Epithelial cell of prostate (primary cell): ENCODE measurements at regions not wholly inside any gene's neighbourhood (a gene's known extent, or its start where the extent isn't known, plus 50 kb on each side); places are given as distances from the start of the nearest gene placed in this dataset.

ENCODE experiments used
- DNase-seq: peaks from one replicate; pipeline ENCODE4 v3.0.0-alpha.2; 2011; ENCODE audit warnings: low read depth, low spot score
- H3K27ac ChIP-seq: fragments of 450-650 bp; 2 replicates; pipeline ENCODE4 v1.5.1; 2017; ENCODE audit warnings: mild to moderate bottlenecking

GRCh38 chr1:29826646-29827045 is 590.3 kb downstream of the PTPRU start:
- DNase-seq: no peak
- no peak overlapping the region for H3K27ac ChIP-seq

- DNase-seq: no peak
- no peak overlapping the region for H3K27ac ChIP-seq
Measured at GRCh38 chr1:29825941-29826415, 589.7 kb downstream of the PTPRU start.

- DNase-seq: no peak
- no peak overlapping the region for H3K27ac ChIP-seq
Measured at GRCh38 chr1:29825274-29825940, 589.1 kb downstream of the PTPRU start.

GRCh38 chr1:29824511-29825273 is 588.4 kb downstream of the PTPRU start:
- DNase-seq: no peak
- no peak overlapping the region for H3K27ac ChIP-seq

- DNase-seq: no peak
- H3K27ac ChIP-seq: no peak overlapping the region
Measured at GRCh38 chr1:29824025-29824424, 587.7 kb downstream of the PTPRU start.

GRCh38 chr1:29823561-29823960 is 587.2 kb downstream of the PTPRU start:
- no peak overlapping the region for H3K27ac ChIP-seq
- no peak for DNase-seq

GRCh38 chr1:29821605-29822004 is 585.3 kb downstream of the PTPRU start:
- no peak for DNase-seq

GRCh38 chr1:29820401-29820800 is 584.1 kb downstream of the PTPRU start:
- H3K27ac ChIP-seq: no peak overlapping the region
- DNase-seq: peak; percentile 40

More at GRCh38 chr1:29821605-29822004, 585.3 kb downstream of the PTPRU start:
- no peak overlapping the region for H3K27ac ChIP-seq

- no peak overlapping the region for H3K27ac ChIP-seq
- no peak for DNase-seq
Measured at GRCh38 chr1:29812408-29813135, 576.2 kb downstream of the PTPRU start.

GRCh38 chr1:29811727-29812407 is 575.5 kb downstream of the PTPRU start:
- no peak overlapping the region for H3K27ac ChIP-seq
- DNase-seq: no peak

- H3K27ac ChIP-seq: no peak overlapping the region
- DNase-seq: no peak
Measured at GRCh38 chr1:29811247-29811646, 574.9 kb downstream of the PTPRU start.

- no peak overlapping the region for H3K27ac ChIP-seq
- no peak for DNase-seq
Measured at GRCh38 chr1:29810121-29811120, 574.1 kb downstream of the PTPRU start.

- DNase-seq: no peak
- H3K27ac ChIP-seq: no peak overlapping the region
Measured at GRCh38 chr1:29809446-29810120, 573.3 kb downstream of the PTPRU start.

- DNase-seq: no peak
- H3K27ac ChIP-seq: no peak overlapping the region
Measured at GRCh38 chr1:29808141-29808995, 572.0 kb downstream of the PTPRU start.

GRCh38 chr1:29807689-29808088 is 571.4 kb downstream of the PTPRU start:
- DNase-seq: no peak
- H3K27ac ChIP-seq: no peak overlapping the region

- DNase-seq: no peak
- H3K27ac ChIP-seq: no peak overlapping the region
Measured at GRCh38 chr1:29806646-29807319, 570.5 kb downstream of the PTPRU start.

- DNase-seq: no peak
- no peak overlapping the region for H3K27ac ChIP-seq
Measured at GRCh38 chr1:29805896-29806160, 569.5 kb downstream of the PTPRU start.
